ENCODE measurements at regions not wholly inside any gene's neighbourhood (a gene's known extent, or its start where the extent isn't known, plus 50 kb on each side); places are given as distances from the start of the nearest gene placed in this dataset.

GRCh38 chr11:120061036-120061760 lies 76.7 kb downstream of the TRIM29 start:
- Mint-ChIP-seq H3K9me3 (ENCODE audit: unreplicated experiment) (no peaks in the 10 kb centered on the region), H3K4me3 (ENCODE audit: unreplicated experiment) (no peak overlapping the region), H3K36me3 (ENCODE audit: insufficient read depth, unreplicated experiment) (no peaks in the 10 kb centered on the region), H3K27me3 (ENCODE audit: insufficient read depth, unreplicated experiment) (peaks cover 11% of the 10 kb centered on the region), H3K27ac (ENCODE audit: low read depth, unreplicated experiment) (no peak overlapping the region), H3K4me1 (ENCODE audit: insufficient read depth, unreplicated experiment) (peaks cover under 1% of the 10 kb centered on the region)
- no peak for TF ChIP-seq CTCF (IDR thresholded peaks at IDR 0.05; ENCODE audit: unreplicated experiment)
- ChIA-PET POLR2A (interaction anchor here (0.6 kb wide), 2 partner anchors 17 to 35 kb away, joined by 3 to 4 read pairs; no protein-coding TSS in a partner anchor), CTCF (interaction anchor here (0.5 to 0.7 kb wide), 2 partner anchors 15 to 487 kb away, joined by 3 to 5 read pairs; no protein-coding TSS in a partner anchor)
- BruUV-seq (replicated peaks) = no TSS peak
- no peak for DNase-seq (ENCODE audit: unreplicated experiment)
- intact Hi-C loops (cut with micrococcal nuclease) = no loop called here

DNA sequence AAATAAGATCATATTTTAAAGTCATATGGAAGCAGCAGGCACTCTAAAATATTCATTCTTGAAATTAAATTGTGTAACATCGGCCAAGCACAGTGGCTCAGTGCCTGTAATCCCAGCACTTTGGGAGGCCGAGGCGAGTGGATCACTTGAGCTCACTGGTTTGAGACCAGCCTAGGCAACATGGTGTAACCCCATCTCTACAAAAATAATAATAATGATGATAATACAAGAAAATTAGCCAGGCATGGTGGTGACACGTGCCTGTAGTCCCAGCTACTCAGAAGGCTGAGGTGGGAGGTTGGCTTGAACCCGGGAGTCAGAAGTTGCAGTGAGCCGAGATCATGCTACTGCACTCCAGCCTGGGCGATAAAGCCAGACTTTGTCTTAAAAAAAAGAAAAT lies 77.4 kb downstream of the TRIM29 start:
- no TSS peak for BruUV-seq (replicated peaks)
- Mint-ChIP-seq H3K9me3 (ENCODE audit: unreplicated experiment) (no peaks in the 10 kb centered on the region), H3K4me3 (ENCODE audit: unreplicated experiment) (no peak overlapping the region), H3K27ac (ENCODE audit: low read depth, unreplicated experiment) (no peak overlapping the region), H3K27me3 (ENCODE audit: insufficient read depth, unreplicated experiment) (peaks cover 4% of the 10 kb centered on the region), H3K36me3 (ENCODE audit: insufficient read depth, unreplicated experiment) (no peaks in the 10 kb centered on the region), H3K4me1 (ENCODE audit: insufficient read depth, unreplicated experiment) (peaks cover 7% of the 10 kb centered on the region)
- no peak for TF ChIP-seq CTCF (IDR thresholded peaks at IDR 0.05; ENCODE audit: unreplicated experiment)
- POLR2A ChIA-PET = interaction anchor here (0.6 kb wide), 1 partner anchor 16 kb away, joined by 3 read pairs; no protein-coding TSS in a partner anchor
- CTCF ChIA-PET = interaction anchor here (0.7 kb wide), 1 partner anchor 16 kb away, joined by 3 read pairs; no protein-coding TSS in a partner anchor
- DNase-seq (ENCODE audit: unreplicated experiment) = no peak
- intact Hi-C loops (cut with micrococcal nuclease) = no loop called here

DNA sequence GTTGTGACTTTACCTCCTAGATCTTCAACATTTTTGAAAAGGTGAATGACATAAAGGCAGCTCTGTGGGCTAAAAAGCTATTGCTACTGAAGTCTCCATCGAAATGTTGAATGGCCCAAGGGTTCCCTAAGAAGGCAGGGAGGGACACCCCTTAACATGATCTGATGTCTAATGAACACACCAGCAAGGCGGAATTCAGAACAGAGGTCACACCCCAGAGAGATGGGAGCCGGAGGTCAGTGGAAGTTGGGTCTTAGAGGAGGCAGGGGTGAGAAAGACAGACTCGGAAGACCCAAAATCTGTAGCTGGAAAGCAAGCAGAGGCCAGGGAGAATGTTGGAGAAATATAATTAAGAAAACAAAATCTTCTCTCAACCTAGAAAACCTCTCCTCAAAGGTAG lies 79.0 kb downstream of the TRIM29 start:
- no peaks in the 10 kb centered on the region for H3K36me3 Mint-ChIP-seq (ENCODE audit: insufficient read depth, unreplicated experiment)
- CTCF ChIA-PET = interaction anchor here (0.6 kb wide), 1 partner anchor 172 kb away, joined by 4 read pairs; no protein-coding TSS in a partner anchor
- no peaks in the 10 kb centered on the region for H3K27me3 Mint-ChIP-seq (ENCODE audit: insufficient read depth, unreplicated experiment)
- H3K4me1 Mint-ChIP-seq (ENCODE audit: insufficient read depth, unreplicated experiment) = peaks cover 12% of the 10 kb centered on the region
- no peaks in the 10 kb centered on the region for H3K9me3 Mint-ChIP-seq (ENCODE audit: unreplicated experiment)
- BruUV-seq (replicated peaks) = no TSS peak
- H3K4me3 Mint-ChIP-seq (ENCODE audit: unreplicated experiment) = no peak overlapping the region
- intact Hi-C loops (cut with micrococcal nuclease) = no loop called here
- POLR2A ChIA-PET = interaction anchor here (1.0 kb wide), 1 partner anchor 10 kb away, joined by 4 read pairs; no protein-coding TSS in a partner anchor
- no peak for DNase-seq (ENCODE audit: unreplicated experiment)
- no peak overlapping the region for H3K27ac Mint-ChIP-seq (ENCODE audit: low read depth, unreplicated experiment)
- no peak for TF ChIP-seq CTCF (IDR thresholded peaks at IDR 0.05; ENCODE audit: unreplicated experiment)

DNA sequence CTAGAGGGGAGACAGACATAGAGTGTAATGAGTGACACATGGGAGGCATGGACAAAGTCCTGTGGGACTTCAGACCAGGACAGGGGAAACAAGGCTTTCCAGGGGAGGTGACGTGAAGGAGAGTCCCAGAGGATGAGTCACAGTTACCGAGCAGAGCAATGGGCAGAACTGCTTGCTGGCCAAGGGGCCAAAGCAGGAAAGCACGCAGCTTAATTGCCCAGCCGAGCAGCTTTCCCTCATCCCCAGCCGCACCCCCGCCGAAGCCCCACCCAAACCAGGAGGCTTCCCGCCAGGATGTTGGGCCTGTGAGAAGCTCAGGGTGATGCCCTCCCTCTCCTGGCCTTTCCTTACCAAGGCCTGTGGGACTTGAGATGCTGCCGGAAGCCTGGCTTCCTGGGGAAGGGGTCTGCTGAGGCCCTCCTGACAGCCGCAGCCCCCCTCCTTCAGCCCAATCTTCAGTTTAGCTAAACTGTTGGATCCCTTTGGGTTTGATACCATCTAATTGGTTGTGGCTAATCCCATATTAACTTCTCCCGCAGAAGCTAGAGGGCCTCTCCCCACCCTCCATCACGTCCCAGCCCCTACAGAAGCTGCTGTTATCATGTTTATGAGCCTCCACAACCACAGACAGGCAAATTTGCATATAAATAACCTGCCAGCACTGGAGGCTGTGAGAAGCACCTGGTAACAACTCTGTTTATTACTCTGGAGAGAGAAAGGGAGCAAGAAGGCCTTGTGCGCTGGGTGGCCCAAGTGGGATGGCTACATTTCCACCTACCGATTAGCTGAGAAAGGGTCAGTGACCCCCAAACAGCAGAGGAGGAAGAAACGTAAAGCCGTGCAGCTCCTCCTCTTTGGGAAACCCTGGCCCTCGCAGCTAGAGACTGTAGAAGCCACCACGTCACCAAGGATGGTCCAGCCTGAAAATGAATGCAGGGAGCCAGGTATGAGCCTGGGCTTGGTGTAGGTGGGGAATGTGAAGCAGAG lies 80.0 kb downstream of the TRIM29 start:
- ChIA-PET POLR2A (interaction anchor here (0.7 to 1.0 kb wide), 2 partner anchors 8 to 10 kb away, joined by 3 to 4 read pairs; no protein-coding TSS in a partner anchor), CTCF (no interaction called here)
- H3K4me3 Mint-ChIP-seq (ENCODE audit: unreplicated experiment) = no peak overlapping the region

More for the DNA sequence above, 80.0 kb downstream of the TRIM29 start:
- intact Hi-C loops (cut with micrococcal nuclease) = no loop called here
- no TSS peak for BruUV-seq (replicated peaks)
- Mint-ChIP-seq H3K4me1 (ENCODE audit: insufficient read depth, unreplicated experiment) (peaks cover 12% of the 10 kb centered on the region), H3K9me3 (ENCODE audit: unreplicated experiment) (no peaks in the 10 kb centered on the region), H3K27me3 (ENCODE audit: insufficient read depth, unreplicated experiment) (no peaks in the 10 kb centered on the region), H3K36me3 (ENCODE audit: insufficient read depth, unreplicated experiment) (no peaks in the 10 kb centered on the region), H3K27ac (ENCODE audit: low read depth, unreplicated experiment) (no peak overlapping the region)
- no peak for TF ChIP-seq CTCF (IDR thresholded peaks at IDR 0.05; ENCODE audit: unreplicated experiment)
- peak; percentile 43 for DNase-seq (ENCODE audit: unreplicated experiment)

Data from MCF 10A (cell line).